Cardiac muscle cell (in vitro differentiated cells and primary cell): ENCODE measurements at regions not wholly inside any gene's neighbourhood (a gene's known extent, or its start where the extent isn't known, plus 50 kb on each side); places are given as distances from the start of the nearest gene placed in this dataset.

ENCODE experiments used
- DNase-seq, 2 donors: peaks; one replicate each; pipeline versions ENCODE4 v3.0.0 to v3.0.0-alpha.2; 2010 to 2017; ENCODE audit warnings: low read depth in 1 of 2, low spot score in 1 of 2
- H3K27ac ChIP-seq: fragments of 200-600 bp; sonication (generic); 2 replicates; pipeline ENCODE4 v1.5.1; 2016
- H3K27me3 ChIP-seq: fragments of 200-600 bp; sonication (generic); 2 replicates; pipeline ENCODE4 v1.6.0; 2016; ENCODE audit warnings: control low read depth
- H3K36me3 ChIP-seq: fragments of 200-600 bp; sonication (generic); 2 replicates; pipeline ENCODE4 v1.5.1; 2016; ENCODE audit warnings: control low read depth
- H3K4me1 ChIP-seq: fragments of 200-600 bp; sonication (generic); 2 replicates; pipeline ENCODE4 v1.8.1; 2017; ENCODE audit warnings: low read depth, mild to moderate bottlenecking, mixed run types
- H3K4me3 ChIP-seq: fragments of 200-600 bp; sonication (generic); 2 replicates; pipeline ENCODE4 v1.5.1; 2016; ENCODE audit warnings: mild to moderate bottlenecking
- H3K9me3 ChIP-seq: fragments of 200-600 bp; sonication (generic); 2 replicates; pipeline ENCODE4 v1.5.1; 2017; ENCODE audit warnings: low read depth, mild to moderate bottlenecking, control low read depth
- CTCF ChIP-seq: IDR thresholded peaks from 2 replicates; pipeline ENCODE4 v1.5.1; 2012; ENCODE audit warnings: low read depth, mild to moderate bottlenecking, low read length

DNA sequence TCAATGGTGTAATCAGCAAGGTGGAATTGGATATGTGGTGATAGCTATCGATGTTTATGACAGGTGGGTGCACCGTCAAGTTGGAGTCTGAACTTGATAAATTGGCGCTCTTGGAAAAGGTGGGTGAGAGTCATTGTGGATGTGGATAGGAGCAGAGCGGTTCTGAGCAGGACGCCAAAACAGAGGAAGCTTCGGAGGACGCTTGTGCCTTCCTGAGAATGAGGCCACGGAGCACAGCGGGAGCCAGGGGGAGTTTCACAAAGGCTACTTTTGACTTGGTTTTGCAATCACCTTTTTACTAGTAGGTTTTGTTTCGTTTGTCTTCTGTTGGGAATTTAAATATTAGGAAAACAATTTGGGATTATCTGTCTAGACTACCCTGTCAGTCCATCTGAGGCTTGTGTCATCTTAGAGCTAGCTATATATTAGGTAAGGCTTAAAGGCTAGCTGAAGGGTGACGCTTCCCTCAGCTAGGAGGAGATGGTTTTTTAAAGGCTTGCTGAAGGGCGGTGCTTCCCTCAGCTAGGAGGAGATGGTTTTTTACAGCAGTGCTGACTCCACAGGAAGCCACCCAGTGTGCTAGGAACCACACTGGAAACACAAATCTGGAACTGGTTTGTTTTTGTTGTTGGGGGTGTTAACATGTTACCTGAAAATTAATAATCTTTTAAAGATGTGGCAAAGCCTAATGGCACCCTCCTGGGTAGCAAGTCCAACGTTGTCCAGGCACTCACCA lies 142.4 kb upstream of the IRX4 start:
- H3K4me1 ChIP-seq, result no peaks in the 10 kb centered on the region
- H3K9me3 ChIP-seq, result no peaks in the 10 kb centered on the region
- no peak overlapping the region for H3K27ac ChIP-seq
- H3K36me3 ChIP-seq, result no peaks in the 10 kb centered on the region
- H3K4me3 ChIP-seq, result no peak overlapping the region
- DNase-seq, result no peak
- no peak for TF ChIP-seq CTCF
- H3K27me3 ChIP-seq, result peaks cover 24% of the 10 kb centered on the region

DNA sequence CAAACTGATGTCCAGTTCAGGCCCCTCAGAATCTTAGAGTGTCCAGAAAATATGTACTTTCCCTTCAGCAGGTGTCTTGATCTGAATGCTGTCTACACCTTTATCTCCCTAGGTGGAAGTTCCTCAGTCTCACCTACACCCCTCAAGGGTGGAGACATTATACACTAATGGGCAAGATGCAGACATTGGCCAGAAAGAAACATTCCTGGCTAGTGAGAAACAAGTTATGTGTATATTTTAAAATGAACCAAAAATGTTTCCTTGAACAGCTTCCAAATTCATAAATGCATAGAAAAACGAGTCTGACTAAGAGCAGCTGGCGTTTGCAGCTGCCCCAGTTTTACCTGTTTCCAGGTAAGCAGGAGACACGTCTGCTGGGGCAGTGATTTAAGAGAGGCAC lies 140.5 kb upstream of the IRX4 start:
- H3K4me1 ChIP-seq, result no peaks in the 10 kb centered on the region
- H3K4me3 ChIP-seq, result no peak overlapping the region
- no peak for TF ChIP-seq CTCF

GRCh38 chr5:2022436-2022835 lies 139.7 kb upstream of the IRX4 start:
- H3K27me3 ChIP-seq, result peaks cover 21% of the 10 kb centered on the region
- H3K36me3 ChIP-seq, result no peaks in the 10 kb centered on the region
- no peak overlapping the region for H3K27ac ChIP-seq
- no peak for DNase-seq
- H3K4me3 ChIP-seq, result no peak overlapping the region
- H3K4me1 ChIP-seq, result no peaks in the 10 kb centered on the region
- no peak for TF ChIP-seq CTCF
- H3K9me3 ChIP-seq, result no peaks in the 10 kb centered on the region

More for the DNA sequence above, 140.5 kb upstream of the IRX4 start:
- Histone ChIP-seq H3K9me3 (no peaks in the 10 kb centered on the region), H3K27ac (no peak overlapping the region), H3K36me3 (no peaks in the 10 kb centered on the region), H3K27me3 (peaks cover 21% of the 10 kb centered on the region)
- DNase-seq, result no peak

DNA sequence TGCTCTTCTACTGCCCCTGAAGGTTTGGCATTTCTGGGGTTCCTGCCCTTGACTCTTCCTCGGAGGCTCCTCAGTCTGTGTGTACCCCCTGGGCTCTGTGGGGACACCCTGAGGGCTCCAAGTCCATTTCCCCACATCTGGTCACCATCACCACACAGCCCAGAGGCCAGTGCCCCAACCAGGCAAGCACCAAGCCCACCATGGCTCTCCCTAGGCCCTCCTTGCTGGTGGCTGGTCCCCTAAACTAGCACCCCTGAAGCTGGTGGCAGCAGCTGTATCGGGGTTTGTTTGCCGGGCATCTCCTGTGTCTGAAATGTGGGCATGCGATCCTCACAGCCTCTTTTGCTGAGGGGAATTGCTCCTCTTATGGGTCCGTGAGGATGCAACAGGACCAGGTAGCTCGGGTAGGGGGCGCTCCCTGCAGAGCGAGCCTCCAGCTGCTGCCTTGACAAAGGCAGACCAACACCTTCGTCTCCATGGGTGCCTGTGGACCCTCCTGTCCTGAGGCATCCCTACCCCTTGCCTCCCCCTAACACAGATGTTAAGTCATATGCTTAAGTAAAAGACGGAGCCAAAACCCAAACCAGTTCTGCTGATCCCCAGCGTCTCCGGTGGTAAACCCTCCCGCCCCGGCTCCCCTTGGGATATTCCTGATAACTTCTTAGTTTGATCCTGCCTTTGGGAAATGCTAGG lies 138.9 kb upstream of the IRX4 start:
- H3K4me1 ChIP-seq, result no peaks in the 10 kb centered on the region
- TF ChIP-seq CTCF, result no peak
- H3K27ac ChIP-seq, result no peak overlapping the region
- DNase-seq, result no peak
- no peaks in the 10 kb centered on the region for H3K36me3 ChIP-seq
- no peaks in the 10 kb centered on the region for H3K9me3 ChIP-seq
- peaks cover 21% of the 10 kb centered on the region for H3K27me3 ChIP-seq
- no peak overlapping the region for H3K4me3 ChIP-seq

DNA sequence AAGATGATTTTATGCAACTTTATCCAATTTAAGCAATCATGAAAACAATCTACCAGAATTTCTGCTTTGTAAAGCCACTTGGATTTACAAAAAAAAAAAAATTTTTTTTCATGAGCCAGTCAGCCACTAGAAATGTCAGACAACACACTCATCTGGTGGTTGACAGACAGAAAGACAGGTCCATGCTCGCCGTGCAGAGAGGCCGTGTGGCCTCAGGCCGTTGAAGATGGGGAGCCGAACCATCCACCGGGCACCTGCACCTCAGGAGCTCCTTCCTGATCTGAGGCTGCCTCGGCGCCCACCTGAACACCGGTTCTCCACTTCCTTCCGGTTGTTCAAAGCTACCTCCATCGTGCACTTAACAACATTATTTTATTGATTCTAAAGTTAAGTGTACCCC lies 138.0 kb upstream of the IRX4 start:
- no peak overlapping the region for H3K27ac ChIP-seq
- no peak overlapping the region for H3K4me3 ChIP-seq
- H3K36me3 ChIP-seq, result no peaks in the 10 kb centered on the region
- peaks cover 21% of the 10 kb centered on the region for H3K27me3 ChIP-seq
- H3K4me1 ChIP-seq, result no peaks in the 10 kb centered on the region
- no peak for DNase-seq
- no peak for TF ChIP-seq CTCF
- H3K9me3 ChIP-seq, result no peaks in the 10 kb centered on the region
